OCI-LY7 (cell line): ENCODE measurements at regions not wholly inside any gene's neighbourhood (a gene's known extent, or its start where the extent isn't known, plus 50 kb on each side); places are given as distances from the start of the nearest gene placed in this dataset.

ENCODE experiments used
- BruUV-seq: library from RNA; stranded (reverse); fragments of 400-500 nt; replicated peaks from 2 replicates; lab custom pipeline; 2021; lab: Mats Ljungman, UMichigan
- CTCF ChIA-PET: fragments of 300-600 bp; sonication (Branson Sonifier 250); formaldehyde crosslinking; loops from one replicate; lab custom pipeline; 2022; ENCODE audit warnings: antibody characterized with exemption; ENCODE audit not compliant: unreplicated experiment; lab: Charles Lee
- POLR2A ChIA-PET: fragments of 300-600 bp; sonication (Branson Sonifier 250); formaldehyde crosslinking; loops from one replicate; lab custom pipeline; 2022; ENCODE audit warnings: antibody characterized with exemption; lab: Charles Lee
- DNase-seq: peaks from one replicate; pipeline ENCODE4 v3.0.0-alpha.2; 2015; ENCODE audit warnings: low spot score
- H2AFZ ChIP-seq: fragments of 200-600 bp; sonication (generic), shearing (Covaris generic); 2 replicates; pipeline ENCODE4 v1.6.1; 2014; ENCODE audit warnings: mild to moderate bottlenecking, antibody characterized with exemption, low read length, moderate library complexity
- H3K27ac ChIP-seq: fragments of 200-600 bp; sonication (generic); 2 replicates; pipeline ENCODE4 v1.5.1; 2014; ENCODE audit warnings: mixed run types, low read depth, mild to moderate bottlenecking, moderate library complexity, low read length, inconsistent platforms; ENCODE audit not compliant: poor library complexity, severe bottlenecking
- H3K36me3 ChIP-seq: fragments of 200-600 bp; sonication (generic); 2 replicates; pipeline ENCODE4 v1.6.1; 2014; ENCODE audit warnings: mild to moderate bottlenecking, antibody characterized with exemption, low read length, moderate library complexity, mixed read lengths; ENCODE audit not compliant: insufficient read depth
- H3K4me1 ChIP-seq: fragments of 200-600 bp; sonication (generic); 2 replicates; pipeline ENCODE4 v1.5.1; 2014; ENCODE audit warnings: mild to moderate bottlenecking, low read length; ENCODE audit not compliant: insufficient read depth, poor library complexity, severe bottlenecking
- H3K4me2 ChIP-seq: fragments of 200-600 bp; sonication (generic); 2 replicates; pipeline ENCODE4 v1.6.1; 2014; ENCODE audit warnings: mild to moderate bottlenecking, low read length
- H3K4me3 ChIP-seq: fragments of 200-600 bp; sonication (generic); 2 replicates; pipeline ENCODE4 v1.5.1; 2014; ENCODE audit warnings: mild to moderate bottlenecking, low read depth, low read length; ENCODE audit not compliant: poor library complexity, severe bottlenecking
- H3K79me2 ChIP-seq: fragments of 200-600 bp; sonication (generic); 2 replicates; pipeline ENCODE4 v1.6.1; 2016; ENCODE audit warnings: low read depth, mild to moderate bottlenecking, low read length, moderate library complexity, mixed read lengths; ENCODE audit not compliant: insufficient read depth
- H3K9me2 ChIP-seq: fragments of 200-600 bp; sonication (generic); 2 replicates; pipeline ENCODE4 v1.6.1; 2016; ENCODE audit warnings: mild to moderate bottlenecking, low read length, mixed read lengths; ENCODE audit not compliant: insufficient read depth
- H3K9me3 ChIP-seq: fragments of 200-600 bp; sonication (generic); 2 replicates; pipeline ENCODE4 v1.6.1; 2014; ENCODE audit warnings: mild to moderate bottlenecking, mixed run types, low read length, mixed read lengths
- H4K20me1 ChIP-seq: fragments of 200-600 bp; sonication (generic); 2 replicates; pipeline ENCODE4 v1.6.1; 2014; ENCODE audit warnings: mild to moderate bottlenecking, antibody characterized with exemption, low read length, moderate library complexity, mixed read lengths; ENCODE audit not compliant: insufficient read depth
- CTCF ChIP-seq: fragments of 200-600 bp; sonication (generic); conservative IDR thresholded peaks from 2 replicates; pipeline ENCODE4 v1.5.1; 2014; ENCODE audit warnings: mild to moderate bottlenecking, antibody characterized with exemption, low read length, moderate library complexity, mixed read lengths
- EZH2phosphoT487 ChIP-seq: fragments of 200-600 bp; sonication (generic); IDR thresholded peaks from 2 replicates; pipeline ENCODE4 v1.6.1; 2018; ENCODE audit warnings: low read depth, borderline replicate concordance, mild to moderate bottlenecking, mixed run types, antibody characterized with exemption, low read length, moderate library complexity, mixed read lengths
- intact Hi-C: fragments of 100-400 bp; cut with micrococcal nuclease; formaldehyde crosslinking; loops from one replicate; pipeline ENCODE4 v1.10.0; 2022; ENCODE audit not compliant: unreplicated experiment

GRCh38 chr22:27293721-27294445 lies 507.7 kb downstream of the MN1 start:
- no peak overlapping the region for H3K4me2 ChIP-seq
- no peaks in the 10 kb centered on the region for H3K4me1 ChIP-seq
- intact Hi-C loops, result no loop called here
- no peaks in the 10 kb centered on the region for H3K36me3 ChIP-seq
- H3K9me3 ChIP-seq, result no peaks in the 10 kb centered on the region
- ChIA-PET POLR2A (interaction anchor here (0.6 kb wide), 1 partner anchor 356 kb away, joined by 3 read pairs; no protein-coding TSS in a partner anchor), CTCF (no interaction called here)
- TF ChIP-seq EZH2phosphoT487 (no peak), CTCF (no peak)
- H4K20me1 ChIP-seq, result no peaks in the 10 kb centered on the region
- no peaks in the 10 kb centered on the region for H3K79me2 ChIP-seq
- no peak overlapping the region for H3K27ac ChIP-seq
- no peak overlapping the region for H3K4me3 ChIP-seq
- no peaks in the 10 kb centered on the region for H3K9me2 ChIP-seq
- no TSS peak for BruUV-seq
- H2AFZ ChIP-seq, result no peak overlapping the region
- DNase-seq, result no peak

GRCh38 chr22:27295040-27295439 lies 506.5 kb downstream of the MN1 start:
- no peak overlapping the region for H3K27ac ChIP-seq
- intact Hi-C loops, result no loop called here
- CTCF ChIA-PET, result no interaction called here
- no peaks in the 10 kb centered on the region for H3K9me3 ChIP-seq
- H2AFZ ChIP-seq, result no peak overlapping the region
- no peak overlapping the region for H3K4me2 ChIP-seq
- no peak for DNase-seq
- no peak for TF ChIP-seq EZH2phosphoT487
- no peak for TF ChIP-seq CTCF
- no peak overlapping the region for H3K4me3 ChIP-seq
- no peaks in the 10 kb centered on the region for H3K79me2 ChIP-seq
- H3K36me3 ChIP-seq, result no peaks in the 10 kb centered on the region
- no peaks in the 10 kb centered on the region for H4K20me1 ChIP-seq
- H3K9me2 ChIP-seq, result no peaks in the 10 kb centered on the region
- H3K4me1 ChIP-seq, result no peaks in the 10 kb centered on the region
- POLR2A ChIA-PET, result no interaction called here
- no TSS peak for BruUV-seq

- no TSS peak for BruUV-seq
- Histone ChIP-seq H2AFZ (no peak overlapping the region), H3K4me3 (no peak overlapping the region), H3K4me2 (no peak overlapping the region), H3K36me3 (no peaks in the 10 kb centered on the region), H3K9me3 (no peaks in the 10 kb centered on the region), H3K27ac (no peak overlapping the region), H3K9me2 (no peaks in the 10 kb centered on the region), H3K4me1 (no peaks in the 10 kb centered on the region), H3K79me2 (no peaks in the 10 kb centered on the region), H4K20me1 (no peaks in the 10 kb centered on the region)
- ChIA-PET POLR2A (no interaction called here), CTCF (no interaction called here)
- DNase-seq, result no peak
- TF ChIP-seq CTCF (no peak), EZH2phosphoT487 (no peak)
- intact Hi-C loops, result no loop called here
These were observed 506.0 kb downstream of the MN1 start for GRCh38 chr22:27295605-27296004.
